Upper lobe of left lung (tissue), 4 donors: ENCODE measurements at regions not wholly inside any gene's neighbourhood (a gene's known extent, or its start where the extent isn't known, plus 50 kb on each side); places are given as distances from the start of the nearest gene placed in this dataset.

Experiments
- CTCF ChIP-seq, 6 experiments: fragments of 450-650 bp in 4 of 6; fragments of 200-600 bp in 2 of 6; sonication (generic) in 2 of 6; IDR thresholded peaks; one replicate each; pipeline ENCODE4 v1.5.1; 2016 to 2019; ENCODE audit warnings: antibody characterized with exemption in 6 of 6
- EP300 ChIP-seq, 4 donors: sonication (generic); formaldehyde crosslinking; IDR thresholded peaks; one replicate each; pipeline ENCODE4 v1.5.1; 2017; ENCODE audit warnings: antibody characterized with exemption in 4 of 4, control low read depth in 2 of 4
- POLR2A ChIP-seq, 4 donors: fragments of 450-650 bp; IDR thresholded peaks; one replicate each; pipeline ENCODE4 v1.5.1; 2016 to 2017; ENCODE audit warnings: antibody characterized with exemption in 4 of 4, mild to moderate bottlenecking in 2 of 4
- POLR2AphosphoS5 ChIP-seq, 2 donors: sonication (generic); formaldehyde crosslinking; IDR thresholded peaks; one replicate each; pipeline ENCODE4 v1.5.1; 2017; ENCODE audit warnings: antibody characterized with exemption in 2 of 2

GRCh38 chr2:144941743-144942488 lies 422.0 kb upstream of the ZEB2 start:
- TF ChIP-seq CTCF (IDR thresholded peaks at IDR 0.05) (no peak), POLR2AphosphoS5 (IDR thresholded peaks at IDR 0.05) (no peak), EP300 (IDR thresholded peaks at IDR 0.05) (no peak), POLR2A (IDR thresholded peaks at IDR 0.05) (no peak)
